B cell (primary cell): ENCODE measurements at regions not wholly inside any gene's neighbourhood (a gene's known extent, or its start where the extent isn't known, plus 50 kb on each side); places are given as distances from the start of the nearest gene placed in this dataset.

Source experiments
- ATAC-seq: fragments of 200-7000 bp; cut with Tn5 transposase; one replicate; pipeline ENCODE4 v1.10.0; 2021; ENCODE audit warnings: low read depth, mild to moderate bottlenecking, moderate number of reproducible peaks, moderate library complexity
- CTCF ChIA-PET: fragments of 350-600 bp; sonication (Branson Sonifier 250); formaldehyde crosslinking; loops from one replicate; lab custom pipeline; 2021; ENCODE audit warnings: antibody characterized with exemption, inconsistent platforms; lab: Charles Lee
- POLR2A ChIA-PET: fragments of 350-600 bp; sonication (Branson Sonifier 250); formaldehyde crosslinking; loops from one replicate; lab custom pipeline; 2021; ENCODE audit warnings: antibody characterized with exemption; lab: Charles Lee
- DNase-seq: peaks from one replicate; pipeline ENCODE4 v3.0.0; 2013
- H2AFZ ChIP-seq: 2 replicates; pipeline ENCODE4 v1.6.1; 2012; ENCODE audit warnings: mild to moderate bottlenecking, low read depth, low read length; ENCODE audit not compliant: insufficient read depth, poor library complexity, severe bottlenecking
- H3K27ac ChIP-seq, 2 donors: 1 replicate in 1 of 2; 2 replicates in 1 of 2; pipeline ENCODE4 v1.5.1; 2012 to 2013; ENCODE audit warnings: low read length in 2 of 2, mild to moderate bottlenecking in 2 of 2, moderate library complexity in 1 of 2
- H3K27me3 ChIP-seq, 4 experiments: fragments of 200-600 bp in 1 of 4; sonication (generic) in 1 of 4; replicated peaks in 1 of 4; 1 replicate in 2 of 4; 2 replicates in 2 of 4; pipeline versions ENCODE4 v1.6.1 to v1.7.0; 2013 to 2016; ENCODE audit warnings: low read length in 3 of 4, mild to moderate bottlenecking in 2 of 4, mixed read lengths in 1 of 4, moderate library complexity in 1 of 4; ENCODE audit not compliant: insufficient read depth in 4 of 4, control insufficient read depth in 3 of 4; ENCODE audit errors: control extremely low read depth in 1 of 4
- H3K36me3 ChIP-seq, 2 experiments: replicated peaks in 1 of 2; 1 replicate in 1 of 2; 2 replicates in 1 of 2; pipeline versions ENCODE4 v1.6.1 to v1.7.1; 2013; ENCODE audit warnings: low read length in 1 of 2; ENCODE audit not compliant: insufficient read depth in 2 of 2, control insufficient read depth in 1 of 2; ENCODE audit errors: control extremely low read depth in 1 of 2, extremely low read depth in 1 of 2
- H3K4me1 ChIP-seq, 2 donors: fragments of 200-600 bp in 1 of 2; sonication (generic) in 1 of 2; 1 replicate in 1 of 2; 2 replicates in 1 of 2; pipeline versions ENCODE4 v1.5.1 to v1.6.1; 2013 to 2017; ENCODE audit warnings: low read length in 2 of 2; ENCODE audit not compliant: control insufficient read depth in 2 of 2, insufficient read depth in 2 of 2
- H3K4me2 ChIP-seq: replicated peaks from 2 replicates; pipeline ENCODE3; 2012; ENCODE audit warnings: mild to moderate bottlenecking, low read depth, low read length; ENCODE audit not compliant: poor library complexity, severe bottlenecking
- H3K4me3 ChIP-seq, 5 experiments: fragments of 200-600 bp in 1 of 5; sonication (generic) in 1 of 5; 1 replicate in 3 of 5; 2 replicates in 2 of 5; pipeline versions ENCODE4 v1.5.1 to v1.7.0; 2011 to 2016; ENCODE audit warnings: low read length in 4 of 5, mild to moderate bottlenecking in 4 of 5, low read depth in 2 of 5, control low read depth in 1 of 5, moderate library complexity in 1 of 5; ENCODE audit not compliant: insufficient read depth in 1 of 5; ENCODE audit errors: control extremely low read depth in 1 of 5, extremely low read depth in 1 of 5
- H3K79me2 ChIP-seq: fragments of 200-600 bp; sonication (generic); one replicate; pipeline ENCODE4 v1.6.0; 2016; ENCODE audit warnings: low read length; ENCODE audit not compliant: control insufficient read depth, insufficient read depth
- H3K9ac ChIP-seq: fragments of 200-600 bp; sonication (generic); 2 replicates; pipeline ENCODE4 v1.6.1; 2017; ENCODE audit warnings: mild to moderate bottlenecking, low read length, moderate library complexity
- H3K9me3 ChIP-seq, 3 donors: one replicate each; pipeline versions ENCODE4 v1.6.1 to v1.7.1; 2013; ENCODE audit warnings: low read length in 2 of 3; ENCODE audit not compliant: control insufficient read depth in 2 of 3, insufficient read depth in 1 of 3; ENCODE audit errors: control extremely low read depth in 1 of 3
- H4K20me1 ChIP-seq: 2 replicates; pipeline ENCODE4 v1.6.0; 2012; ENCODE audit warnings: mild to moderate bottlenecking, low read length; ENCODE audit not compliant: insufficient read depth, control insufficient read depth, poor library complexity, severe bottlenecking
- H3K27ac Mint-ChIP-seq: one replicate; pipeline ENCODE4 v1.8.0; 2021; ENCODE audit warnings: mixed read lengths
- H3K27me3 Mint-ChIP-seq: one replicate; pipeline ENCODE4 v1.8.0; 2021; ENCODE audit warnings: mixed read lengths
- H3K4me1 Mint-ChIP-seq: one replicate; pipeline ENCODE4 v1.8.0; 2021; ENCODE audit warnings: mixed read lengths
- H3K4me3 Mint-ChIP-seq: one replicate; pipeline ENCODE4 v1.8.0; 2021; ENCODE audit warnings: mixed read lengths
- H3K9me3 Mint-ChIP-seq: one replicate; pipeline ENCODE4 v1.8.0; 2022; ENCODE audit warnings: mixed read lengths; ENCODE audit not compliant: insufficient read depth
- EZH2 ChIP-seq: IDR thresholded peaks from 2 replicates; pipeline ENCODE4 v1.6.1; 2012; ENCODE audit warnings: borderline replicate concordance, low read depth, mild to moderate bottlenecking, moderate library complexity, low read length; ENCODE audit not compliant: insufficient read depth, poor library complexity, severe bottlenecking
- WGBS: methylation state at CpG from one replicate; pipeline ENCODE4 v1.1.5; 2013; ENCODE audit warnings: missing lambda C conversion rate; ENCODE audit not compliant: insufficient coverage; 5-methylcytosine and 5-hydroxymethylcytosine counted together
- intact Hi-C: fragments of 100-400 bp; cut with micrococcal nuclease; formaldehyde crosslinking; loops from one replicate; pipeline ENCODE4 v1.10.0; 2022
- TF ChIP-seq, protein P1 (sequence below): fragments of 200-600 bp; IDR thresholded peaks from one replicate; pipeline ENCODE4 v1.8.0; 2022; ENCODE audit warnings: antibody characterized with exemption, mild to moderate bottlenecking

DNA sequence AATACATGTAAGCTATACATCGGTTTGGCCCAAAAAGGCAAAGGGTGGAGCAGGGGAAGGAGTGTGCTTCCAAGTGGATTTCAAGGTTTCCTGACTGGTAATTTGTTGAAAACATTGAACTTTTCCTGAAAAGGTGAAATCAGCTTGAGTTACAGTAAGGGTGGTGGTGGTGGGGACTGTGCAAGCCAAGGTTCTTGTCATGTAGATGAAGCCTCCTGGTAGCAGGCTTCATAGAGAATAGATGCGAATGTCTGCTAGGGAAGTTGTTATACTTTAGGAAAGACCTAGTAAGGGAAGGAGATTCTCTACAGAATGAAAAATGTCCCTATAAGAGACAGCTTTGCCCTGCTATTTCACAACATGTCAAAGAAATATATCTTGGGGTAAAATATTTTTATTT lies 528.2 kb upstream of the CBLB start:
- no peaks in the 10 kb centered on the region for H3K36me3 ChIP-seq
- Mint-ChIP-seq H3K27ac (no peak overlapping the region), H3K9me3 (no peaks in the 10 kb centered on the region), H3K4me3 (no peak overlapping the region), H3K27me3 (no peaks in the 10 kb centered on the region), H3K4me1 (no peaks in the 10 kb centered on the region)
- intact Hi-C loops = no loop called here
- no peak overlapping the region for H3K4me3 ChIP-seq
- CTCF ChIA-PET = interaction anchor here (0.6 kb wide), 1 partner anchor 291 kb away, joined by 4 read pairs; no protein-coding TSS in a partner anchor
- no peak overlapping the region for H3K4me2 ChIP-seq
- no peak overlapping the region for H3K9ac ChIP-seq
- TF ChIP-seq, protein P1, sequence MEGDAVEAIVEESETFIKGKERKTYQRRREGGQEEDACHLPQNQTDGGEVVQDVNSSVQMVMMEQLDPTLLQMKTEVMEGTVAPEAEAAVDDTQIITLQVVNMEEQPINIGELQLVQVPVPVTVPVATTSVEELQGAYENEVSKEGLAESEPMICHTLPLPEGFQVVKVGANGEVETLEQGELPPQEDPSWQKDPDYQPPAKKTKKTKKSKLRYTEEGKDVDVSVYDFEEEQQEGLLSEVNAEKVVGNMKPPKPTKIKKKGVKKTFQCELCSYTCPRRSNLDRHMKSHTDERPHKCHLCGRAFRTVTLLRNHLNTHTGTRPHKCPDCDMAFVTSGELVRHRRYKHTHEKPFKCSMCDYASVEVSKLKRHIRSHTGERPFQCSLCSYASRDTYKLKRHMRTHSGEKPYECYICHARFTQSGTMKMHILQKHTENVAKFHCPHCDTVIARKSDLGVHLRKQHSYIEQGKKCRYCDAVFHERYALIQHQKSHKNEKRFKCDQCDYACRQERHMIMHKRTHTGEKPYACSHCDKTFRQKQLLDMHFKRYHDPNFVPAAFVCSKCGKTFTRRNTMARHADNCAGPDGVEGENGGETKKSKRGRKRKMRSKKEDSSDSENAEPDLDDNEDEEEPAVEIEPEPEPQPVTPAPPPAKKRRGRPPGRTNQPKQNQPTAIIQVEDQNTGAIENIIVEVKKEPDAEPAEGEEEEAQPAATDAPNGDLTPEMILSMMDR = no peak
- H2AFZ ChIP-seq = no peak overlapping the region
- POLR2A ChIA-PET = no interaction called here
- H4K20me1 ChIP-seq = no peaks in the 10 kb centered on the region
- 83% methylated on average over 1 of the region's 2 CpGs for whole genome bisulfite sequencing
- no peaks in the 10 kb centered on the region for H3K4me1 ChIP-seq
- H3K27me3 ChIP-seq = no peaks in the 10 kb centered on the region
- no peaks in the 10 kb centered on the region for H3K79me2 ChIP-seq
- no peak for DNase-seq
- no peak for ATAC-seq
- no peak overlapping the region for H3K27ac ChIP-seq
- no peaks in the 10 kb centered on the region for H3K9me3 ChIP-seq

DNA sequence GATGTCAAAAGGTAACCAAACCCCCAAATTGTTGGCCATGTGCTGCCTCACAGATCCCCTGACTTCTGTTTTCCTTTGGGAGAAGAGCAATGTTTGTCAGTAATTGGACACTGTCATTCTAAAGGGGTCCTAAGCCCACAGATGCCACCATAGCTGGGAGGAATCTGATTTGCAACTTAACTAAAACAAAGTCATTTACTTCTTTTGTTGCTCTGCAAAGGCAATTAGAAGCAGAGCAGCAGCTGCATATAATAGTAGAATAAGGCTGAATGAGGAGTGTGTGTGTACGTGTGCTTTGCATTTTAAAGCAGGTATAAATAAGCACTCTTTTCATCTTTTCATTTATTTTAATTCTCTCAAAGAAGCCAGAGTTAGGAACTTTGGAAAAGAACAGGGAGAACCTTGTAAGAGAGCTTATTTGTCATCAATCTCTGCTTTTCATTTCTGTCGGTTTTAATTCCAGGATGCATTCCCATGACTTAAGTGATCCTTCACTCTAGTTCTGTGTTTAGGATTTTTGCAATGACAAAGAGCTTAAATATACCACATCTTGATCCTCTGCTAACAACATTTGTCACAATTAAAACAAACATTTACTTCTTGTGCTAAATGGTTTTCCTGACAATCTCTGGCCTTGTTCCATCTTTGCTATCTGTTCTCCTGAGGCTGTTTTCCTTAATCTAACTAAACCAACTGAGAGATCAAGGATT lies 530.2 kb upstream of the CBLB start:
- DNase-seq (no peak), ATAC-seq (no peak)
- H3K27me3 ChIP-seq = no peaks in the 10 kb centered on the region
- Mint-ChIP-seq H3K4me3 (no peak overlapping the region), H3K27me3 (no peaks in the 10 kb centered on the region), H3K9me3 (no peaks in the 10 kb centered on the region), H3K4me1 (peaks cover 9% of the 10 kb centered on the region), H3K27ac (no peak overlapping the region)
- H3K4me1 ChIP-seq = peaks cover 4% of the 10 kb centered on the region in 2 donors
- no peaks in the 10 kb centered on the region for H3K36me3 ChIP-seq
- H3K4me3 ChIP-seq = no peak overlapping the region
- no peak overlapping the region for H3K27ac ChIP-seq
- no peak overlapping the region for H3K9ac ChIP-seq
- H3K9me3 ChIP-seq = no peaks in the 10 kb centered on the region
- no peak overlapping the region for H2AFZ ChIP-seq
- no CpG with 5 or more reads among the region's 2 CpGs for WGBS
- no peaks in the 10 kb centered on the region for H4K20me1 ChIP-seq
- no peaks in the 10 kb centered on the region for H3K79me2 ChIP-seq
- ChIA-PET CTCF (interaction anchor here (0.8 kb wide), 1 partner anchor 24 kb away, joined by 3 read pairs; no protein-coding TSS in a partner anchor), POLR2A (no interaction called here)
- no peak for TF ChIP-seq EZH2
- TF ChIP-seq, protein P1 = no peak
- intact Hi-C loops = no loop called here
- H3K4me2 ChIP-seq = no peak overlapping the region
